GM08714 (cell line): ENCODE measurements at regions not wholly inside any gene's neighbourhood (a gene's known extent, or its start where the extent isn't known, plus 50 kb on each side); places are given as distances from the start of the nearest gene placed in this dataset.
"Not testable (repeated sequence)": the region's sequence is repeated elsewhere in the genome, so short reads cannot be mapped to it uniquely, and the experiment has no call there.

Experiments used
- H3K4me3 ChIP-seq: fragments of 200-500 bp; sonication (Bioruptor generic); 2 replicates; pipeline ENCODE4 v1.5.1; 2014; ENCODE audit warnings: mild to moderate bottlenecking, low read length, inconsistent platforms
- ZNF274 ChIP-seq: IDR thresholded peaks from 2 replicates; pipeline ENCODE4 v1.6.1; 2012; ENCODE audit warnings: mild to moderate bottlenecking, low read depth, low read length

DNA sequence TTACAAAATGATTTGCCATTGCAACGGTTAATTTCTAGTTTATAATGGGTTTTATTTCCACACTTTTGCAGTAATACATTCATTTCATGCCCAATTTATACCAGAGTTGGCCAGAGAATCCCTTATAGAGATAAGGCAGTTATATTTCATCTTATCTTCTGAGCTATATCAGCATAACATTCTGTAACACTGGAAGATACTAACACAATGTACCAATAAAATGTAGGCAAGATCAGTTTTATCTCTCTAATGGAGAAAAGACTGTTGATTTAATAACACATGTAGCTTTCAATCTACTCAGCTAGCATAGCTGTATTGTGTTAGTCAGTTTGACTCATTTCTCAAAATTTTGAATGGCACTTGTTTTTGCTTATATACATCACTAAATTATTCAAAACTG lies 738.6 kb downstream of the TRAM1L1 start:
- TF ChIP-seq ZNF274, result no peak
- H3K4me3 ChIP-seq, result no peak overlapping the region

DNA sequence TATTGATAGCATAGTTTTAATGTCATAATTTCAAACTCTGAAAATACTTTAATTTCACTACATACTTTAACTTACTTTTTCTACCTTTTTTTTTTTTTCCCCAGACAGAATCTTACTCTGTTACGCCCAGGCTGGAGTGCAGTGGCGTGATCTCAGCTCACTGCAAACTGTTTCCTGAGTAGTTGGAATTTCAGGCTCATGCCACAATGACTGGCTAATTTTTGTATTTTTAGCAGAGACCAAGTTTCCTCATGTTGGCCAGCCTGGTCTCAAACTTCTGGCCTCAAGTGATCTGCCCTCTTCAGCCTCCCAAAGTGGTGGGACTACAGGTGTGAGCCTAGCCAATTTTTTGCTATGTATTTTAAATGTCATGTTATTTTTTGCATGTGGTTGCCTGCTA lies 741.6 kb downstream of the TRAM1L1 start:
- H3K4me3 ChIP-seq, result no peak overlapping the region
- TF ChIP-seq ZNF274, result no peak

GRCh38 chr4:116342143-116342542 lies 743.2 kb downstream of the TRAM1L1 start:
- no peak for TF ChIP-seq ZNF274
- no peak overlapping the region for H3K4me3 ChIP-seq

DNA sequence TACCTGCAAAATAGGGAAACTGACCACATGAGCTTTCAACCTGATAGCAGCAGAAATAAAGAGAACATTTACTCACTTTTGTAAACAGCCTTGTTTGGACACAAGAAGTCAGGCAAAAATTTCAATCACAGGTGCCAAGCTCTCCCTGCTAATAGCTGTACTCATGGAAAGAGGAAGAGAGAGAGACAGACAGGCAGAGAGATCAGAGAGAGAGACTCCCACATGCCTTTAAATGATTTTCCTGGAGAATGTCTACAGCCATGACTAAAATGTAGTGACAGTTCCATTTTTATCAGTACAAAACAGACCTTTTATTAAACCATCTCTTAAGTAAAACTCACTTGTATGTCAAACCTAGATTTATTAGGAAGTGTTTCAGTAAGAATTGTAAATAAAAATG lies 752.9 kb downstream of the TRAM1L1 start:
- no peak for TF ChIP-seq ZNF274
- no peak overlapping the region for H3K4me3 ChIP-seq

DNA sequence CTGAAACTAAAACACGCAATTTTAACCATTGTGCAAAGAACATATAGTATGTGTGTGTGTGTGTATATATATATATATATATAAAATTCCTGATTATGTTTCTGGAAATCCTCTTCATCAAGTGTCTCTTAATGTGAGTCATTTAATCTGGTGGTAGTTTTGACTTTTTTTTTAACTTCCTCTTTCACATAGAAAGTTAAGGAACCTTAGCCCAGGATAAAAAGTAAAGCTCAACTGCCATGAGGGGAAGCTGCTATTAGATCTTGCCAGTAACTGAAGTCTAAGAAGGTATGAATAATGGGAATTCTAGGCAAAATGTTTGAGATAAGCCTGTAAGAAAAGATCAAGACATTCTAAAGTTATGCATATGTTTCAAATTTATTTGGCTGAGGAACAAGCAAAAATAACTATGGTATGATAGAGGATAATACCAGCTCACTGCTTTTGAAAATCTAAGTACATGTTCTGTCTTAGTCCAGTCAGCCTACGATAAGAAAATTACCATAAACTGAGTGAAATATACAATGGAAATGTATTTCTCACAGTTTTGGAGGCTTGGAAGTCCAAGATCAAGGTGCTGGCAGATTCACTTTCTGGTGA lies 757.0 kb downstream of the TRAM1L1 start:
- no peak overlapping the region for H3K4me3 ChIP-seq
- no peak for TF ChIP-seq ZNF274

DNA sequence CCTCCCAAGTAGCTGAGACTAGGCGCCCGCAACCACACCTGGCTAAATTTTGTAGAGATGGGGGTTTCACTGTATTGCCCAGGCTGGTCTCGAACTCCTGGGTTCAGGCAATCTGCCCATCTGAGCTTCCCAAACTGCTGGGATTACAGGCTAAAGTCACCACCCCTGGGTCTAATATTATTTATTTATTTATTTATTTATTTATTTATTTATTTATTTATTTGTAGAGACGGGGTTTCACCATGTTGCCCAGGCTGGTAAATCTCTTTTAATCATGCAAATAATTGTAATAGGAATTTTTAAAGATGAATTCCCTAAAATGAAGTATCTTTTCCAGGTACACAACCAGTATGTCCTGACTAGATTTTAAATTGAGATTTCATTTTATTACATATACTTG lies 761.8 kb downstream of the TRAM1L1 start:
- no peak for TF ChIP-seq ZNF274
- H3K4me3 ChIP-seq, result no peak overlapping the region

- TF ChIP-seq ZNF274, result no peak
- H3K4me3 ChIP-seq, result no peak overlapping the region
Measured at GRCh38 chr4:116321471-116321870, 763.9 kb downstream of the TRAM1L1 start.

DNA sequence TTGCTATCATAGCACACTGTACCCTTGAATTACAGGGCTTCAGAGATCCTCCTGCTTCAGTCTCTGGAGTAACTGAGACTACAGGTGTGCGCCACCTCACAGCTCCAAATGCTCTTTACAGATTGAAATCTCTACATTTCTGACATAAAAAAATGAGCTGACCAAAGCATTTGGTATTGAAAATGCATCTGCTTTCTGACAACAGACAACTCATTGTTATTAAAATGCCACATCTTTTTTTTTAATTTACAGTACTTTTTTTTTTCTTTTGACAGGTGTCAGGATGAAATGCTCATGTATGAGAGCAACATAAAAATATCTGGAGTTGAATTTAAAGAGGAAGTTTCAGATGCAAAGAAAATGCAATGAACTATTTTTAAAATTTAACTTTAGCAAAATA lies 764.5 kb downstream of the TRAM1L1 start:
- TF ChIP-seq ZNF274, result no peak
- H3K4me3 ChIP-seq, result no peak overlapping the region

DNA sequence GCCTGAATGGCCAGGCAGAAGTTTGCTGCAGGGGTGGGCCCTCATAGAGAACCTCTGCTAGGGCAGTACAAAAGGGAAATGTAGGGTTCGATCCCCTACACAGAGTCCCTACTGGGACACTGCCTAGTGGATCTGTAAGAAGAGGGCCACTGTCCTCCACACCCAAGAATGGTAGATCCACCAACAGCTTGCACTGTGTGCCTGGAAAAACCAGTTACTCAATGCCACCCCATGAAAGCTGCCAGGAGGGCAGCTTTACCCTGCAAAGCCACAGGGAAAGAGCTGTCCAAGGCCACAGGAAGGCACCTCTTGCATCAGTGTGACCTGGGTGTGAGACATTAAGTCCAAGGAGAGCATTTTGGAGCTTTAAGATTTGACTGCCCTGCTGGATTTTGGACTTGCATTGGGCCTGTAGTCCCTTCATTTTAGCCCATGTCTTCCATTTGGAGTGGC lies 781.6 kb downstream of the TRAM1L1 start:
- no peak overlapping the region for H3K4me3 ChIP-seq
- TF ChIP-seq ZNF274, result no peak

GRCh38 chr4:116302990-116303735 lies 782.2 kb downstream of the TRAM1L1 start:
- TF ChIP-seq ZNF274, result no peak
- H3K4me3 ChIP-seq, result no peak overlapping the region

GRCh38 chr4:116275006-116275405 lies 810.4 kb downstream of the TRAM1L1 start:
- no peak for TF ChIP-seq ZNF274
- no peak overlapping the region for H3K4me3 ChIP-seq

- no peak for TF ChIP-seq ZNF274
- no peak overlapping the region for H3K4me3 ChIP-seq
Measured at GRCh38 chr4:116272336-116272735, 813.0 kb downstream of the TRAM1L1 start.

GRCh38 chr4:116260931-116261330 lies 824.4 kb downstream of the TRAM1L1 start:
- not testable (repeated sequence) for H3K4me3 ChIP-seq

DNA sequence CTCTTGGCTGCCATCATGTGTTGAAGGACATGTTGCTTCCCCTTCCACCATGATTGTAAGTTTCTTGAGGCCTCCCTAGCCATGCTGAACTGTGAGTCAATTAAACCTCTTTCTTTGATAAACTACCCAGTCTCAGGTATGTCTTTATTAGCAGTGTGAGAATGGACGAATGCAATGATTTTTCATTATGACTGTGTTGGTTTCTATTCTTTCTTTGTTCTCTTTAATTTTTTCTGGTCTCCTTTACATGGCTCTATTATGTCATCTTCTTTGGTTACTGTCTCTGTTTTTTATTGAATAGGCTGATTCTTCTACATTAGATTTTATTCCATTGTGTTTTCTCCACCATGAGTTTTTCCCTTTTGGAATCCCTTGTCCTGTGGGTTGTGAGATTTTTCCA lies 840.6 kb downstream of the TRAM1L1 start:
- no peak overlapping the region for H3K4me3 ChIP-seq
- no peak for TF ChIP-seq ZNF274

- no peak overlapping the region for H3K4me3 ChIP-seq
- no peak for TF ChIP-seq ZNF274
Measured at GRCh38 chr4:116243431-116243830, 841.9 kb downstream of the TRAM1L1 start.

GRCh38 chr4:116233971-116234370 lies 851.4 kb downstream of the TRAM1L1 start:
- no peak overlapping the region for H3K4me3 ChIP-seq
- no peak for TF ChIP-seq ZNF274

GRCh38 chr4:116231999-116232398 lies 853.4 kb downstream of the TRAM1L1 start:
- H3K4me3 ChIP-seq, result not testable (repeated sequence)
